Immature natural killer cell (primary cell): ENCODE measurements at regions not wholly inside any gene's neighbourhood (a gene's known extent, or its start where the extent isn't known, plus 50 kb on each side); places are given as distances from the start of the nearest gene placed in this dataset.

Experiments
- DNase-seq, 3 donors: peaks; one replicate each; pipeline ENCODE4 v3.0.0; 2022; ENCODE audit warnings: mixed read lengths in 1 of 3
- H3K27ac Mint-ChIP-seq, 6 donors: one replicate each; pipeline ENCODE4 v1.8.0; 2020; ENCODE audit warnings: mixed read lengths in 6 of 6, mild to moderate bottlenecking in 5 of 6, inconsistent platforms in 4 of 6, moderate library complexity in 3 of 6
- H3K27me3 Mint-ChIP-seq, 3 donors: one replicate each; pipeline ENCODE4 v1.8.0; 2020 to 2021; ENCODE audit warnings: low read depth in 3 of 3, mild to moderate bottlenecking in 3 of 3, mixed read lengths in 3 of 3, moderate library complexity in 3 of 3, inconsistent platforms in 1 of 3
- H3K36me3 Mint-ChIP-seq, 3 donors: one replicate each; pipeline ENCODE4 v1.8.0; 2020; ENCODE audit warnings: mixed read lengths in 3 of 3, inconsistent platforms in 2 of 3, mild to moderate bottlenecking in 2 of 3
- H3K4me1 Mint-ChIP-seq, 2 donors: one replicate each; pipeline ENCODE4 v1.8.0; 2020; ENCODE audit warnings: inconsistent platforms in 2 of 2, mild to moderate bottlenecking in 2 of 2, mixed read lengths in 2 of 2, moderate library complexity in 1 of 2
- H3K4me3 Mint-ChIP-seq, 5 donors: one replicate each; pipeline ENCODE4 v1.8.0; 2020; ENCODE audit warnings: mild to moderate bottlenecking in 5 of 5, mixed read lengths in 5 of 5, inconsistent platforms in 3 of 5, moderate library complexity in 3 of 5
- H3K9me3 Mint-ChIP-seq, 6 donors: one replicate each; pipeline ENCODE4 v1.8.0; 2020; ENCODE audit warnings: mild to moderate bottlenecking in 6 of 6, mixed read lengths in 6 of 6, inconsistent platforms in 4 of 6, moderate library complexity in 3 of 6

- Mint-ChIP-seq H3K4me3 (peak overlapping the region; percentile 73 to 83 (median 83)), H3K27ac (no peak overlapping the region), H3K36me3 (no peaks in the 10 kb centered on the region), H3K9me3 (no peaks in the 10 kb centered on the region), H3K4me1 (peaks cover 17 to 24% of the 10 kb centered on the region in 2 donors), H3K27me3 (peaks cover 9 to 15% (median 13%) of the 10 kb centered on the region in 3 donors)
- DNase-seq, result peak in 2 of 3 donors; percentile 3 to 21
Observed at GRCh38 chr21:31558189-31558961, 101.1 kb upstream of the SOD1 start.

GRCh38 chr21:31557421-31558188 is 101.9 kb upstream of the SOD1 start:
- H3K27ac Mint-ChIP-seq, result no peak overlapping the region
- H3K4me1 Mint-ChIP-seq, result peaks cover 17 to 24% of the 10 kb centered on the region in 2 donors
- H3K9me3 Mint-ChIP-seq, result no peaks in the 10 kb centered on the region
- H3K36me3 Mint-ChIP-seq, result no peaks in the 10 kb centered on the region
- peaks cover 9 to 13% (median 12%) of the 10 kb centered on the region in 3 donors for H3K27me3 Mint-ChIP-seq
- peak overlapping the region; percentile 56 to 73 (median 71) for H3K4me3 Mint-ChIP-seq
- DNase-seq, result peak in 2 of 3 donors; percentile 3 to 9

GRCh38 chr21:31556662-31557061 is 102.8 kb upstream of the SOD1 start:
- Mint-ChIP-seq H3K9me3 (no peaks in the 10 kb centered on the region), H3K4me1 (peaks cover 17 to 24% of the 10 kb centered on the region in 2 donors), H3K36me3 (no peaks in the 10 kb centered on the region), H3K27ac (no peak overlapping the region), H3K4me3 (peak overlapping the region; percentile 56 to 73 (median 70)), H3K27me3 (peaks cover 8 to 13% (median 9%) of the 10 kb centered on the region in 3 donors)
- no peak for DNase-seq

GRCh38 chr21:31555741-31556191 is 103.7 kb upstream of the SOD1 start:
- Mint-ChIP-seq H3K36me3 (no peaks in the 10 kb centered on the region), H3K27ac (no peak overlapping the region), H3K4me1 (peaks cover 17 to 24% of the 10 kb centered on the region in 2 donors), H3K9me3 (no peaks in the 10 kb centered on the region), H3K4me3 (peak overlapping the region in 1 of 5 donors; percentile 7), H3K27me3 (peaks cover 7 to 13% (median 9%) of the 10 kb centered on the region in 3 donors)
- DNase-seq, result no peak

GRCh38 chr21:31554511-31555022 is 104.9 kb upstream of the SOD1 start:
- no peak for DNase-seq
- Mint-ChIP-seq H3K36me3 (no peaks in the 10 kb centered on the region), H3K27me3 (peaks cover 7 to 13% (median 9%) of the 10 kb centered on the region in 3 donors), H3K9me3 (no peaks in the 10 kb centered on the region), H3K27ac (no peak overlapping the region), H3K4me3 (no peak overlapping the region), H3K4me1 (peaks cover 7 to 13% of the 10 kb centered on the region in 2 donors)

- Mint-ChIP-seq H3K4me3 (no peak overlapping the region), H3K27me3 (peaks cover 7 to 13% (median 9%) of the 10 kb centered on the region in 3 donors), H3K27ac (no peak overlapping the region), H3K9me3 (no peaks in the 10 kb centered on the region), H3K36me3 (no peaks in the 10 kb centered on the region), H3K4me1 (peaks cover 5 to 8% of the 10 kb centered on the region in 2 donors)
- DNase-seq, result no peak
Observed at GRCh38 chr21:31553926-31554325, 105.6 kb upstream of the SOD1 start.

GRCh38 chr21:31553461-31553860 is 106.0 kb upstream of the SOD1 start:
- H3K27me3 Mint-ChIP-seq, result peaks cover 7 to 13% (median 9%) of the 10 kb centered on the region in 3 donors

GRCh38 chr21:31552826-31553225 is 106.7 kb upstream of the SOD1 start:
- Mint-ChIP-seq H3K4me1 (peaks cover 5 to 8% of the 10 kb centered on the region in 2 donors), H3K27me3 (peaks cover 5 to 13% (median 9%) of the 10 kb centered on the region in 3 donors), H3K4me3 (no peak overlapping the region), H3K27ac (no peak overlapping the region), H3K36me3 (no peaks in the 10 kb centered on the region), H3K9me3 (no peaks in the 10 kb centered on the region)
- DNase-seq, result no peak

More at GRCh38 chr21:31553461-31553860, 106.0 kb upstream of the SOD1 start:
- DNase-seq, result no peak
- Mint-ChIP-seq H3K4me1 (peaks cover 5 to 8% of the 10 kb centered on the region in 2 donors), H3K9me3 (no peaks in the 10 kb centered on the region), H3K36me3 (no peaks in the 10 kb centered on the region), H3K4me3 (no peak overlapping the region), H3K27ac (no peak overlapping the region)

GRCh38 chr21:31550070-31550469 is 109.4 kb upstream of the SOD1 start:
- Mint-ChIP-seq H3K4me3 (no peak overlapping the region), H3K9me3 (no peaks in the 10 kb centered on the region), H3K27ac (no peak overlapping the region), H3K36me3 (no peaks in the 10 kb centered on the region), H3K27me3 (peaks cover 0 to 2% (median 1%) of the 10 kb centered on the region in 3 donors), H3K4me1 (no peaks in the 10 kb centered on the region)
- DNase-seq, result no peak

GRCh38 chr21:31548688-31549087 is 110.8 kb upstream of the SOD1 start:
- peaks cover 0 to 2% (median 0%) of the 10 kb centered on the region in 3 donors for H3K27me3 Mint-ChIP-seq
- no peaks in the 10 kb centered on the region for H3K4me1 Mint-ChIP-seq
- no peak for DNase-seq
- H3K27ac Mint-ChIP-seq, result no peak overlapping the region
- no peaks in the 10 kb centered on the region for H3K9me3 Mint-ChIP-seq
- H3K4me3 Mint-ChIP-seq, result no peak overlapping the region
- H3K36me3 Mint-ChIP-seq, result no peaks in the 10 kb centered on the region

GRCh38 chr21:31546443-31547170 is 112.9 kb upstream of the SOD1 start:
- peaks cover 0 to 2% (median 0%) of the 10 kb centered on the region in 3 donors for H3K27me3 Mint-ChIP-seq
- no peaks in the 10 kb centered on the region for H3K4me1 Mint-ChIP-seq
- H3K4me3 Mint-ChIP-seq, result no peak overlapping the region
- no peak for DNase-seq
- no peaks in the 10 kb centered on the region for H3K9me3 Mint-ChIP-seq
- H3K27ac Mint-ChIP-seq, result no peak overlapping the region
- no peaks in the 10 kb centered on the region for H3K36me3 Mint-ChIP-seq

- Mint-ChIP-seq H3K4me3 (no peak overlapping the region), H3K27ac (no peak overlapping the region)
Observed at GRCh38 chr21:31545036-31545435, 114.5 kb upstream of the SOD1 start.

GRCh38 chr21:31543191-31543590 is 116.3 kb upstream of the SOD1 start:
- DNase-seq, result no peak
- Mint-ChIP-seq H3K36me3 (no peaks in the 10 kb centered on the region), H3K4me1 (no peaks in the 10 kb centered on the region), H3K27ac (no peak overlapping the region), H3K9me3 (no peaks in the 10 kb centered on the region), H3K27me3 (no peaks in the 10 kb centered on the region), H3K4me3 (no peak overlapping the region)

More at GRCh38 chr21:31545036-31545435, 114.5 kb upstream of the SOD1 start:
- H3K27me3 Mint-ChIP-seq, result peaks cover 0 to under 1% (median 0%) of the 10 kb centered on the region in 3 donors
- no peaks in the 10 kb centered on the region for H3K9me3 Mint-ChIP-seq
- H3K4me1 Mint-ChIP-seq, result no peaks in the 10 kb centered on the region
- no peaks in the 10 kb centered on the region for H3K36me3 Mint-ChIP-seq
- DNase-seq, result no peak
